Parathyroid adenoma (tissue), 2 donors: ENCODE measurements at regions not wholly inside any gene's neighbourhood (a gene's known extent, or its start where the extent isn't known, plus 50 kb on each side); places are given as distances from the start of the nearest gene placed in this dataset.

Experiments used
- H2AFZ ChIP-seq: fragments of 300-600 bp; sonication (generic); one replicate; pipeline ENCODE4 v1.7.0; 2017; ENCODE audit warnings: antibody characterized with exemption, mild to moderate bottlenecking
- H3K27ac ChIP-seq: fragments of 300-600 bp; sonication (generic); one replicate; pipeline ENCODE4 v1.7.0; 2017
- H3K27me3 ChIP-seq: fragments of 300-600 bp; sonication (generic); one replicate; pipeline ENCODE4 v1.7.0; 2017; ENCODE audit warnings: low read length; ENCODE audit not compliant: control insufficient read depth, insufficient read depth
- H3K36me3 ChIP-seq: fragments of 300-600 bp; sonication (generic); one replicate; pipeline ENCODE4 v1.7.0; 2017; ENCODE audit warnings: low read length; ENCODE audit not compliant: control insufficient read depth, insufficient read depth
- H3K4me1 ChIP-seq: fragments of 300-600 bp; sonication (generic); one replicate; pipeline ENCODE4 v1.7.0; 2017; ENCODE audit warnings: control low read depth
- H3K4me2 ChIP-seq: fragments of 300-600 bp; sonication (generic); one replicate; pipeline ENCODE4 v1.7.0; 2017; ENCODE audit warnings: low read length
- H3K4me3 ChIP-seq: fragments of 300-600 bp; sonication (generic); one replicate; pipeline ENCODE4 v1.7.0; 2017; ENCODE audit warnings: low read depth, low read length
- H3K79me2 ChIP-seq: fragments of 300-600 bp; sonication (generic); one replicate; pipeline ENCODE4 v1.7.0; 2017; ENCODE audit warnings: control low read depth
- H3K9ac ChIP-seq: fragments of 300-600 bp; sonication (generic); one replicate; pipeline ENCODE4 v1.7.0; 2017; ENCODE audit warnings: mild to moderate bottlenecking
- H3K9me3 ChIP-seq: fragments of 300-600 bp; sonication (generic); one replicate; pipeline ENCODE4 v1.7.0; 2017; ENCODE audit warnings: low read length; ENCODE audit not compliant: control insufficient read depth
- CTCF ChIP-seq: fragments of 300-600 bp; sonication (generic); IDR thresholded peaks from one replicate; pipeline ENCODE4 v1.7.0; 2017; ENCODE audit warnings: antibody characterized with exemption, mild to moderate bottlenecking
- donor health status: primary hyperparathyroidism.

GRCh38 chr3:5828251-5828650, 640.7 kb downstream of the EDEM1 start:
- no peak overlapping the region for H2AFZ ChIP-seq
- no peak overlapping the region for H3K9ac ChIP-seq
- no peaks in the 10 kb centered on the region for H3K36me3 ChIP-seq
- TF ChIP-seq CTCF = no peak
- no peak overlapping the region for H3K4me2 ChIP-seq
- no peaks in the 10 kb centered on the region for H3K27me3 ChIP-seq
- no peaks in the 10 kb centered on the region for H3K4me1 ChIP-seq
- H3K27ac ChIP-seq = no peak overlapping the region
- H3K79me2 ChIP-seq = no peaks in the 10 kb centered on the region
- H3K9me3 ChIP-seq = no peaks in the 10 kb centered on the region
- H3K4me3 ChIP-seq = no peak overlapping the region

- no peak overlapping the region for H3K27ac ChIP-seq
- no peak overlapping the region for H3K4me3 ChIP-seq
- no peak overlapping the region for H2AFZ ChIP-seq
- TF ChIP-seq CTCF = no peak
- H3K27me3 ChIP-seq = no peaks in the 10 kb centered on the region
- no peaks in the 10 kb centered on the region for H3K79me2 ChIP-seq
- H3K36me3 ChIP-seq = no peaks in the 10 kb centered on the region
- no peaks in the 10 kb centered on the region for H3K9me3 ChIP-seq
- no peaks in the 10 kb centered on the region for H3K4me1 ChIP-seq
- no peak overlapping the region for H3K9ac ChIP-seq
- H3K4me2 ChIP-seq = no peak overlapping the region
Observed at GRCh38 chr3:5840056-5840455, 652.5 kb downstream of the EDEM1 start.

- no peaks in the 10 kb centered on the region for H3K36me3 ChIP-seq
- H3K4me1 ChIP-seq = no peaks in the 10 kb centered on the region
- H3K9me3 ChIP-seq = no peaks in the 10 kb centered on the region
- no peak for TF ChIP-seq CTCF
- H3K4me3 ChIP-seq = no peak overlapping the region
- no peaks in the 10 kb centered on the region for H3K79me2 ChIP-seq
- no peak overlapping the region for H3K9ac ChIP-seq
- H3K27ac ChIP-seq = no peak overlapping the region
- no peak overlapping the region for H2AFZ ChIP-seq
- no peaks in the 10 kb centered on the region for H3K27me3 ChIP-seq
- no peak overlapping the region for H3K4me2 ChIP-seq
Observed at GRCh38 chr3:5841599-5841998, 654.1 kb downstream of the EDEM1 start.

- no peaks in the 10 kb centered on the region for H3K4me1 ChIP-seq
- TF ChIP-seq CTCF = no peak
Observed at GRCh38 chr3:5846261-5846660, 658.8 kb downstream of the EDEM1 start.

GRCh38 chr3:5861151-5861550, 673.6 kb downstream of the EDEM1 start:
- Histone ChIP-seq H3K9ac (no peak overlapping the region), H3K4me2 (no peak overlapping the region), H3K4me1 (no peaks in the 10 kb centered on the region), H3K79me2 (no peaks in the 10 kb centered on the region), H3K9me3 (no peaks in the 10 kb centered on the region), H3K4me3 (no peak overlapping the region), H3K27me3 (no peaks in the 10 kb centered on the region), H3K27ac (no peak overlapping the region), H2AFZ (no peak overlapping the region), H3K36me3 (no peaks in the 10 kb centered on the region)
- TF ChIP-seq CTCF = no peak

More at GRCh38 chr3:5846261-5846660, 658.8 kb downstream of the EDEM1 start:
- no peaks in the 10 kb centered on the region for H3K9me3 ChIP-seq
- no peaks in the 10 kb centered on the region for H3K27me3 ChIP-seq
- no peak overlapping the region for H3K4me3 ChIP-seq
- no peaks in the 10 kb centered on the region for H3K36me3 ChIP-seq
- no peaks in the 10 kb centered on the region for H3K79me2 ChIP-seq
- H3K4me2 ChIP-seq = no peak overlapping the region
- no peak overlapping the region for H3K27ac ChIP-seq
- no peak overlapping the region for H2AFZ ChIP-seq
- no peak overlapping the region for H3K9ac ChIP-seq
